GM12878 (cell line): ENCODE measurements at regions not wholly inside any gene's neighbourhood (a gene's known extent, or its start where the extent isn't known, plus 50 kb on each side); places are given as distances from the start of the nearest gene placed in this dataset.

Source experiments
- ATAC-seq: fragments of 200-7000 bp; cut with Tn5 transposase; 3 replicates; pipeline ENCODE4 v1.9.1; 2020; ENCODE audit warnings: mild to moderate bottlenecking, moderate library complexity
- BruUV-seq: library from RNA; stranded (reverse); fragments of 400-500 nt; replicated peaks from 2 replicates; lab custom pipeline; 2021; lab: Mats Ljungman, UMichigan
- CTCF ChIA-PET: fragments of 300-600 bp; sonication (Branson Sonifier 250); formaldehyde crosslinking; extraction: SDS; loops from one replicate; lab custom pipeline; 2021; ENCODE audit warnings: inconsistent platforms; lab: Yijun Ruan, JAX
- POLR2A ChIA-PET: fragments of 350-600 bp; formaldehyde crosslinking; extraction: SDS; loops from one replicate; lab custom pipeline; 2021; ENCODE audit warnings: inconsistent platforms; lab: Charles Lee
- RAD21 ChIA-PET: fragments of 300-600 bp; sonication (Branson Sonifier 250); formaldehyde crosslinking; loops from one replicate; lab custom pipeline; 2023; ENCODE audit warnings: antibody characterized with exemption; ENCODE audit not compliant: unreplicated experiment; lab: Charles Lee
- SMC1A ChIA-PET: fragments of 300-600 bp; sonication (Branson Sonifier 250); formaldehyde crosslinking; loops from one replicate; lab custom pipeline; 2023; ENCODE audit not compliant: unreplicated experiment, uncharacterized antibody; lab: Charles Lee
- DNase-seq: peaks from one replicate; pipeline ENCODE4 v3.0.0-alpha.2; 2011; ENCODE audit warnings: low read depth, low spot score
- FAIRE-seq: peaks from 3 replicates; lab custom pipeline; 2011; peaks lifted over from hg19 to GRCh38; lab: Jason Lieb, UNC
- H2AFZ ChIP-seq: 2 replicates; pipeline ENCODE4 v1.6.0; 2011; ENCODE audit warnings: low read depth, low read length, control low read depth; ENCODE audit not compliant: control insufficient read depth
- H3K27ac ChIP-seq: 2 replicates; pipeline ENCODE4 v1.5.1; 2011; ENCODE audit warnings: control low read depth; ENCODE audit not compliant: control insufficient read depth, insufficient read depth
- H3K27me3 ChIP-seq, 2 experiments: replicated peaks in 1 of 2; 2 replicates each; pipeline versions ENCODE4 v1.6.0 to v1.6.1; 2011; ENCODE audit warnings: low read length in 1 of 2; ENCODE audit not compliant: control insufficient read depth in 2 of 2, insufficient read depth in 2 of 2
- H3K36me3 ChIP-seq, 2 experiments: 2 replicates each; pipeline ENCODE4 v1.5.1; 2011; ENCODE audit warnings: low read length in 1 of 2; ENCODE audit not compliant: control insufficient read depth in 2 of 2, insufficient read depth in 2 of 2
- H3K4me1 ChIP-seq: 2 replicates; pipeline ENCODE4 v1.6.1; 2011; ENCODE audit warnings: mild to moderate bottlenecking, low read length, moderate library complexity, mixed read lengths; ENCODE audit not compliant: control insufficient read depth, insufficient read depth
- H3K4me2 ChIP-seq: 2 replicates; pipeline ENCODE4 v1.6.0; 2011; ENCODE audit warnings: control low read depth; ENCODE audit not compliant: control insufficient read depth, insufficient read depth
- H3K4me3 ChIP-seq: fragments of 200-600 bp; sonication (generic); 2 replicates; pipeline ENCODE4 v1.5.1; 2016
- H3K79me2 ChIP-seq: 2 replicates; pipeline ENCODE4 v1.6.0; 2011; ENCODE audit warnings: low read length; ENCODE audit not compliant: control insufficient read depth, insufficient read depth
- H3K9ac ChIP-seq: 2 replicates; pipeline ENCODE4 v1.8.0; 2011; ENCODE audit warnings: low read length, control low read depth, mixed read lengths; ENCODE audit not compliant: control insufficient read depth, insufficient read depth
- H3K9me3 ChIP-seq: replicated peaks from 3 replicates; pipeline ENCODE4 v1.5.1; 2011; ENCODE audit warnings: mild to moderate bottlenecking, low read length; ENCODE audit not compliant: control insufficient read depth, insufficient read depth
- H4K20me1 ChIP-seq: 2 replicates; pipeline ENCODE4 v1.6.0; 2011; ENCODE audit not compliant: control insufficient read depth, insufficient read depth
- BACH1 ChIP-seq: fragments of 450-650 bp; IDR thresholded peaks from 2 replicates; pipeline ENCODE4 v1.6.1; 2017; ENCODE audit warnings: mild to moderate bottlenecking, borderline replicate concordance
- HCFC1 ChIP-seq: fragments of 150-350 bp; IDR thresholded peaks from 2 replicates; pipeline ENCODE4 v1.6.1; 2014; ENCODE audit warnings: low read length
- PAX5 ChIP-seq: IDR thresholded peaks from 2 replicates; pipeline ENCODE4 v1.6.1; 2011; ENCODE audit warnings: low read depth, low read length, borderline replicate concordance
- POLR2AphosphoS2 ChIP-seq: IDR thresholded peaks from 2 replicates; pipeline ENCODE4 v1.6.1; 2011; ENCODE audit warnings: low read depth, mild to moderate bottlenecking, low read length, improper control_type of control experiment, moderate library complexity
- POU2F2 ChIP-seq: IDR thresholded peaks from 3 replicates; pipeline ENCODE4 v1.6.1; 2011; ENCODE audit warnings: low read depth, mild to moderate bottlenecking, low read length, borderline replicate concordance
- RELA ChIP-seq: fragments of 450-650 bp; IDR thresholded peaks from 2 replicates; pipeline ENCODE4 v1.8.0; 2014; ENCODE audit warnings: borderline replicate concordance; ENCODE audit not compliant: partially characterized antibody
- SIX5 ChIP-seq: IDR thresholded peaks from 2 replicates; pipeline ENCODE4 v1.6.1; 2011; ENCODE audit warnings: mild to moderate bottlenecking, low read depth, low read length, moderate library complexity; ENCODE audit not compliant: severe bottlenecking
- SMAD5 ChIP-seq: IDR thresholded peaks from 2 replicates; pipeline ENCODE4 v1.6.1; 2016; ENCODE audit warnings: antibody characterized with exemption, low read depth
- SREBF2 ChIP-seq: IDR thresholded peaks from 2 replicates; pipeline ENCODE4 v1.6.1; 2012; ENCODE audit warnings: mild to moderate bottlenecking, low read length
- ZBTB33 ChIP-seq: fragments of 450-650 bp; IDR thresholded peaks from 2 replicates; pipeline ENCODE4 v1.6.1; 2017; ENCODE audit warnings: mild to moderate bottlenecking
- ZNF622 ChIP-seq: fragments of 450-650 bp; IDR thresholded peaks from 2 replicates; pipeline ENCODE4 v1.6.1; 2017; ENCODE audit warnings: mild to moderate bottlenecking, inconsistent platforms
- WGBS: methylation state at CpG from one replicate; pipeline ENCODE4 v1.1.6; 2016; ENCODE audit warnings: low lambda C conversion rate; ENCODE audit not compliant: insufficient replicate concordance, insufficient coverage; ENCODE audit errors: missing lambda C conversion rate; 5-methylcytosine and 5-hydroxymethylcytosine counted together
- in situ Hi-C: fragments of 300-500 bp; cut with MboI; formaldehyde crosslinking; loops from 9 replicates; pipeline ENCODE4 v1.14.3; 2018; ENCODE audit warnings: mixed read lengths
- intact Hi-C: fragments of 100-400 bp; cut with micrococcal nuclease; formaldehyde crosslinking; loops from one replicate; pipeline ENCODE4 v1.14.2; 2022; ENCODE audit not compliant: unreplicated experiment

- ChIA-PET CTCF (no interaction called here), POLR2A (no interaction called here), SMC1A (no interaction called here)
- no peaks in the 10 kb centered on the region for H4K20me1 ChIP-seq
- 7% methylated on average over 1 of the region's 1 CpG for WGBS
- H3K4me3 ChIP-seq = no peak overlapping the region
- no peaks in the 10 kb centered on the region for H3K4me1 ChIP-seq
- no peak overlapping the region for H2AFZ ChIP-seq
- H3K9me3 ChIP-seq = no peaks in the 10 kb centered on the region
- FAIRE-seq = no peak
- H3K36me3 ChIP-seq = no peaks in the 10 kb centered on the region
- H3K27me3 ChIP-seq = no peaks in the 10 kb centered on the region
- TF ChIP-seq SREBF2 (no peak), SMAD5 (no peak), SIX5 (no peak), ZNF622 (no peak), ZBTB33 (no peak), PAX5 (no peak), BACH1 (no peak), HCFC1 (no peak), POU2F2 (no peak), POLR2AphosphoS2 (no peak), RELA (no peak)
- TF ChIP-seq, all 136 proteins: peak for 0
- no peaks in the 10 kb centered on the region for H3K79me2 ChIP-seq
- intact Hi-C loops = no loop called here
- no peak overlapping the region for H3K9ac ChIP-seq
- no peak for DNase-seq
- in situ Hi-C loops = no loop called here
- no peak for ATAC-seq
- H3K4me2 ChIP-seq = no peak overlapping the region
- no peak overlapping the region for H3K27ac ChIP-seq
- RAD21 ChIA-PET = no interaction called here
- BruUV-seq = no TSS peak
These were observed 120.5 kb upstream of the ASCC3 start for GRCh38 chr6:101001607-101002006.
